GM23338 (cell line): ENCODE measurements at regions not wholly inside any gene's neighbourhood (a gene's known extent, or its start where the extent isn't known, plus 50 kb on each side); places are given as distances from the start of the nearest gene placed in this dataset.

ENCODE experiments used
- ATAC-seq: fragments of 200-7000 bp; cut with Tn5 transposase; 3 replicates; pipeline ENCODE4 v1.9.1; 2020
- DNase-seq: peaks from one replicate; pipeline ENCODE4 v3.0.0-alpha.2; 2015; ENCODE audit warnings: low spot score
- H2AFZ ChIP-seq: fragments of 200-600 bp; sonication (generic); 2 replicates; pipeline ENCODE4 v1.8.0; 2016; ENCODE audit warnings: antibody characterized with exemption, mild to moderate bottlenecking, moderate library complexity
- H3F3A ChIP-seq: fragments of 200-600 bp; sonication (generic); replicated peaks from 2 replicates; pipeline ENCODE4 v1.8.0; 2017; ENCODE audit warnings: antibody characterized with exemption, mixed run types, low read depth
- H3K27ac ChIP-seq: fragments of 200-600 bp; sonication (generic); 2 replicates; pipeline ENCODE4 v1.6.1; 2016; ENCODE audit warnings: low read depth
- H3K27me3 ChIP-seq: fragments of 200-600 bp; sonication (generic); 2 replicates; pipeline ENCODE4 v1.8.0; 2016; ENCODE audit warnings: mild to moderate bottlenecking, mixed run types, moderate library complexity; ENCODE audit not compliant: insufficient read depth
- H3K36me3 ChIP-seq: fragments of 200-600 bp; sonication (generic); 2 replicates; pipeline ENCODE4 v1.8.0; 2016; ENCODE audit warnings: mild to moderate bottlenecking; ENCODE audit not compliant: insufficient read depth
- H3K4me1 ChIP-seq: fragments of 200-600 bp; sonication (generic); 2 replicates; pipeline ENCODE4 v1.8.0; 2016; ENCODE audit warnings: mild to moderate bottlenecking, moderate library complexity; ENCODE audit not compliant: insufficient read depth
- H3K4me2 ChIP-seq: fragments of 200-600 bp; sonication (generic); 2 replicates; pipeline ENCODE4 v1.7.1; 2017; ENCODE audit warnings: mixed run types
- H3K4me3 ChIP-seq: fragments of 200-600 bp; sonication (generic); 2 replicates; pipeline ENCODE4 v1.6.1; 2016; ENCODE audit warnings: mixed run types
- H3K79me2 ChIP-seq: fragments of 200-600 bp; sonication (generic); replicated peaks from 2 replicates; pipeline ENCODE4 v1.8.0; 2017; ENCODE audit warnings: mild to moderate bottlenecking; ENCODE audit not compliant: insufficient read depth
- H3K9me2 ChIP-seq: fragments of 200-600 bp; sonication (generic); 2 replicates; pipeline ENCODE4 v1.8.0; 2017; ENCODE audit not compliant: insufficient read depth
- H4K20me1 ChIP-seq: fragments of 200-600 bp; sonication (generic); replicated peaks from 2 replicates; pipeline ENCODE4 v1.8.0; 2017; ENCODE audit warnings: mild to moderate bottlenecking; ENCODE audit not compliant: insufficient read depth
- H3K27ac Mint-ChIP-seq: 2 replicates; pipeline ENCODE4 v1.8.0; 2020; ENCODE audit warnings: inconsistent platforms, mild to moderate bottlenecking, moderate library complexity, mixed read lengths
- H3K27me3 Mint-ChIP-seq: 3 replicates; pipeline ENCODE4 v1.8.0; 2022; ENCODE audit warnings: low read depth, mild to moderate bottlenecking, moderate library complexity, mixed read lengths, inconsistent platforms; ENCODE audit not compliant: insufficient read depth, poor library complexity
- H3K36me3 Mint-ChIP-seq: 3 replicates; pipeline ENCODE4 v1.8.0; 2021; ENCODE audit warnings: low read depth, mild to moderate bottlenecking, inconsistent platforms, moderate library complexity, mixed read lengths
- H3K4me1 Mint-ChIP-seq: 3 replicates; pipeline ENCODE4 v1.8.0; 2020; ENCODE audit warnings: mild to moderate bottlenecking, inconsistent platforms, mixed read lengths
- H3K4me3 Mint-ChIP-seq: 3 replicates; pipeline ENCODE4 v1.8.0; 2021; ENCODE audit warnings: moderate library complexity, mild to moderate bottlenecking, inconsistent platforms, mixed read lengths
- H3K9me3 Mint-ChIP-seq: 3 replicates; pipeline ENCODE4 v1.8.0; 2020; ENCODE audit warnings: moderate library complexity, mild to moderate bottlenecking, inconsistent platforms, mixed read lengths
- CREB1 ChIP-seq: fragments of 250-450 bp; sonication (Bioruptor Pico); IDR thresholded peaks from 2 replicates; pipeline ENCODE4 v1.5.0; 2020; ENCODE audit warnings: low read depth, mild to moderate bottlenecking, moderate library complexity
- CTCF ChIP-seq, 2 experiments: fragments of 200-600 bp in 1 of 2; sonication (generic) in 1 of 2; conservative IDR thresholded peaks; 2 replicates each; pipeline versions ENCODE4 v1.5.1 to v1.6.1; 2016 to 2017; ENCODE audit warnings: antibody characterized with exemption in 2 of 2, low read depth in 2 of 2, mild to moderate bottlenecking in 2 of 2, moderate library complexity in 1 of 2
- ETS1 ChIP-seq: IDR thresholded peaks from 2 replicates; pipeline ENCODE4 v1.6.1; 2016; ENCODE audit warnings: antibody characterized with exemption
- EZH2 ChIP-seq: fragments of 200-600 bp; sonication (generic); IDR thresholded peaks from one replicate; pipeline ENCODE4 v1.8.0; 2017; ENCODE audit warnings: antibody characterized with exemption, mild to moderate bottlenecking, low read depth; ENCODE audit not compliant: unreplicated experiment
- EZH2phosphoT487 ChIP-seq: fragments of 200-600 bp; sonication (generic); IDR thresholded peaks from one replicate; pipeline ENCODE4 v1.8.1; 2018; ENCODE audit warnings: antibody characterized with exemption; ENCODE audit not compliant: unreplicated experiment
- JUNB ChIP-seq: IDR thresholded peaks from one replicate; pipeline ENCODE4 v1.6.1; 2016; ENCODE audit warnings: antibody characterized with exemption; ENCODE audit not compliant: unreplicated experiment
- NANOG ChIP-seq: IDR thresholded peaks from 2 replicates; pipeline ENCODE4 v1.6.1; 2016; ENCODE audit warnings: antibody characterized with exemption, borderline replicate concordance
- POLR2AphosphoS5 ChIP-seq: IDR thresholded peaks from 2 replicates; pipeline ENCODE4 v1.6.1; 2016; ENCODE audit warnings: antibody characterized with exemption, low read depth
- STAT1 ChIP-seq: IDR thresholded peaks from one replicate; pipeline ENCODE4 v1.6.1; 2016; ENCODE audit warnings: antibody characterized with exemption; ENCODE audit not compliant: unreplicated experiment
- ZNF114 ChIP-seq: fragments of 250-450 bp; sonication (Bioruptor Pico); IDR thresholded peaks from 2 replicates; pipeline ENCODE4 v1.5.0; 2020; ENCODE audit warnings: mild to moderate bottlenecking, moderate library complexity
- ZNF331 ChIP-seq: fragments of 250-450 bp; sonication (Bioruptor Pico); IDR thresholded peaks from 2 replicates; pipeline ENCODE4 v1.5.0; 2020; ENCODE audit warnings: low read depth, mild to moderate bottlenecking, moderate library complexity
- ZNF462 ChIP-seq: fragments of 250-450 bp; sonication (Bioruptor Pico); IDR thresholded peaks from 2 replicates; pipeline ENCODE4 v1.5.0; 2020; ENCODE audit warnings: mild to moderate bottlenecking, moderate library complexity

GRCh38 chr2:4066217-4066616 lies 362.8 kb downstream of the DCDC2C start:
- Histone ChIP-seq H3K79me2 (no peaks in the 10 kb centered on the region), H3F3A (no peaks in the 10 kb centered on the region), H3K4me3 (no peak overlapping the region), H3K4me1 (no peaks in the 10 kb centered on the region), H3K36me3 (no peaks in the 10 kb centered on the region), H3K4me2 (no peak overlapping the region), H4K20me1 (no peaks in the 10 kb centered on the region), H3K27ac (no peak overlapping the region), H3K27me3 (no peaks in the 10 kb centered on the region), H3K9me2 (no peaks in the 10 kb centered on the region), H2AFZ (no peak overlapping the region)
- DNase-seq (no peak), ATAC-seq (no peak)
- Mint-ChIP-seq H3K27ac (no peak overlapping the region), H3K36me3 (peaks cover 9% of the 10 kb centered on the region; the same call in 1 of the 3 replicates), H3K27me3 (no peaks in the 10 kb centered on the region), H3K9me3 (peaks cover 80% of the 10 kb centered on the region), H3K4me3 (no peak overlapping the region), H3K4me1 (no peaks in the 10 kb centered on the region; the same call in 1 of the 3 replicates)
- TF ChIP-seq ZNF331 (CRISPR knock-in tag) (no peak), CTCF (conservative IDR thresholded peaks at IDR 0.05; ENCODE audit: low read depth in 2 of 2) (no peak), ZNF462 (CRISPR knock-in tag) (no peak), NANOG (no peak), ETS1 (no peak), CREB1 (CRISPR knock-in tag) (no peak), JUNB (no peak), EZH2 (no peak), EZH2phosphoT487 (no peak), ZNF114 (CRISPR knock-in tag) (no peak), STAT1 (no peak), POLR2AphosphoS5 (no peak)
